Ascending aorta (tissue), 2 donors: ENCODE measurements at regions not wholly inside any gene's neighbourhood (a gene's known extent, or its start where the extent isn't known, plus 50 kb on each side); places are given as distances from the start of the nearest gene placed in this dataset.

Source experiments
- DNase-seq, 2 donors: peaks; one replicate each; pipeline ENCODE4 v3.0.0-alpha.2; 2019; ENCODE audit warnings: low spot score in 2 of 2
- H3K27ac ChIP-seq, 2 donors: fragments of 200-600 bp; sonication (generic); one replicate each; pipeline ENCODE4 v1.5.1; 2016 to 2017; ENCODE audit warnings: mild to moderate bottlenecking in 1 of 2
- H3K27me3 ChIP-seq: fragments of 200-600 bp; sonication (generic); one replicate; pipeline ENCODE4 v1.5.1; 2017
- H3K36me3 ChIP-seq, 2 donors: fragments of 200-600 bp; sonication (generic); one replicate each; pipeline ENCODE4 v1.5.1; 2016
- H3K4me1 ChIP-seq, 2 donors: fragments of 200-600 bp; sonication (generic); one replicate each; pipeline ENCODE4 v1.5.1; 2016 to 2017; ENCODE audit warnings: mild to moderate bottlenecking in 1 of 2
- H3K4me3 ChIP-seq, 2 donors: fragments of 200-600 bp; sonication (generic); one replicate each; pipeline ENCODE4 v1.5.1; 2016 to 2017; ENCODE audit warnings: mild to moderate bottlenecking in 1 of 2
- H3K9me3 ChIP-seq, 2 donors: fragments of 200-600 bp; sonication (generic); one replicate each; pipeline ENCODE4 v1.5.1; 2016
- intact Hi-C: fragments of 100-400 bp; cut with DNase I; formaldehyde crosslinking; loops from one replicate; pipeline ENCODE4 v1.15.1; 2023
- TF ChIP-seq, protein P1 (sequence below), 3 experiments: fragments of 200-600 bp in 2 of 3; fragments of 450-650 bp in 1 of 3; sonication (generic) in 2 of 3; IDR thresholded peaks; one replicate each; pipeline ENCODE4 v1.5.1; 2016 to 2019; ENCODE audit warnings: antibody characterized with exemption in 3 of 3, mild to moderate bottlenecking in 1 of 3, moderate library complexity in 1 of 3

DNA sequence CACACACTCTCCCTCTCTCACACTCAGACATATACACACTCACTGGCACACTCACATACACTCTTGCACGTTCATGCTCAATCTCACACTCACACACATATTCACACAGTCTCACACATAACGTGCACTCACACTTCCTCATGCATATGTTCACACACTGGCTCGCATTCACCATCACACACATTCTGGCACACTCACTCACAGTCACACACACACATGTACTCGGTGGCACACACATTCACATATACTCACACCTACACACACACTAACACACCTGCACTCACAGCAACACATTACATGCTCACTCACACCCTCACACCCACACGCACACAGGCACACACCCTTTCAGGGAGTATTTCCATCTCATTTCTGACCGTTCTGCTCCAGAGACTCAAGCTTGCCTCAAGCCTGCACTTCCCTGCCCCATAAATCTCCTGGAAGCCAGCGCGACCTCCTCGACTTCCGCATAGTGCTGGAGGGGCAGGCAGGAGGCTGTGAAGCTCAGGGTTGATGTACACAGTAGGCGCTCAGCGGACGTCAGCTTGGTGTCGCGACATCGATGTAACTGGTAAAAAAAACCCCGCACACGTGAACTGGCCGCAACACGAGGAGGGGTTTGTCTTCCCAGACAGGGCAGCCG, 66.7 kb upstream of the FOXF1 start:
- H3K27me3 ChIP-seq = no peaks in the 10 kb centered on the region
- DNase-seq = no peak
- TF ChIP-seq, protein P1, sequence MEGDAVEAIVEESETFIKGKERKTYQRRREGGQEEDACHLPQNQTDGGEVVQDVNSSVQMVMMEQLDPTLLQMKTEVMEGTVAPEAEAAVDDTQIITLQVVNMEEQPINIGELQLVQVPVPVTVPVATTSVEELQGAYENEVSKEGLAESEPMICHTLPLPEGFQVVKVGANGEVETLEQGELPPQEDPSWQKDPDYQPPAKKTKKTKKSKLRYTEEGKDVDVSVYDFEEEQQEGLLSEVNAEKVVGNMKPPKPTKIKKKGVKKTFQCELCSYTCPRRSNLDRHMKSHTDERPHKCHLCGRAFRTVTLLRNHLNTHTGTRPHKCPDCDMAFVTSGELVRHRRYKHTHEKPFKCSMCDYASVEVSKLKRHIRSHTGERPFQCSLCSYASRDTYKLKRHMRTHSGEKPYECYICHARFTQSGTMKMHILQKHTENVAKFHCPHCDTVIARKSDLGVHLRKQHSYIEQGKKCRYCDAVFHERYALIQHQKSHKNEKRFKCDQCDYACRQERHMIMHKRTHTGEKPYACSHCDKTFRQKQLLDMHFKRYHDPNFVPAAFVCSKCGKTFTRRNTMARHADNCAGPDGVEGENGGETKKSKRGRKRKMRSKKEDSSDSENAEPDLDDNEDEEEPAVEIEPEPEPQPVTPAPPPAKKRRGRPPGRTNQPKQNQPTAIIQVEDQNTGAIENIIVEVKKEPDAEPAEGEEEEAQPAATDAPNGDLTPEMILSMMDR (IDR thresholded peaks at IDR 0.05) = no peak
- H3K4me1 ChIP-seq = no peaks in the 10 kb centered on the region
- H3K9me3 ChIP-seq = no peaks in the 10 kb centered on the region
- H3K4me3 ChIP-seq = no peak overlapping the region
- H3K27ac ChIP-seq = no peak overlapping the region
- intact Hi-C loops = no loop called here
- no peaks in the 10 kb centered on the region for H3K36me3 ChIP-seq

DNA sequence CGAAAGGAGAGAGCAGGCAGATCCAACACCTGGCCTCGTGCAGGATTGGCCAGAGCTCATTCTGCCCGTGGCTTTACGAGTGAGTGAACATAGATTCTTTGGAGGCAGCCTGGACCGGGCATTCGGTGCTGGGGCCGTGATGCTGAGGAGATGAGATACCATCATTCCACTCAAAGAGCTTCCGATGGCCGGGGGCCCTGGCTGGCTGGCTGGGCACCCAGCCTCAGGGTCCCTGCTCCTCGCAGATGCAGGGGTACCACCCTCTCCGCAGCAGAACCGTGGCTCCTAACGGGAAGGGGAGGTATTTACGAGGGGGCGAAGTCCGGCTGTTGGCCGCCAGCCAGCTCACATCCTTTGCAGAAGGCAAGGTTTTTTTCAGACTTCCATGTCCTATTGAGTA, 66.1 kb upstream of the FOXF1 start:
- no peak overlapping the region for H3K4me3 ChIP-seq
- H3K9me3 ChIP-seq = no peaks in the 10 kb centered on the region
- no peaks in the 10 kb centered on the region for H3K36me3 ChIP-seq
- no peak overlapping the region for H3K27ac ChIP-seq
- H3K4me1 ChIP-seq = no peaks in the 10 kb centered on the region
- TF ChIP-seq, protein P1 (IDR thresholded peaks at IDR 0.05) = no peak
- no peaks in the 10 kb centered on the region for H3K27me3 ChIP-seq
- intact Hi-C loops = no loop called here
- DNase-seq = no peak

DNA sequence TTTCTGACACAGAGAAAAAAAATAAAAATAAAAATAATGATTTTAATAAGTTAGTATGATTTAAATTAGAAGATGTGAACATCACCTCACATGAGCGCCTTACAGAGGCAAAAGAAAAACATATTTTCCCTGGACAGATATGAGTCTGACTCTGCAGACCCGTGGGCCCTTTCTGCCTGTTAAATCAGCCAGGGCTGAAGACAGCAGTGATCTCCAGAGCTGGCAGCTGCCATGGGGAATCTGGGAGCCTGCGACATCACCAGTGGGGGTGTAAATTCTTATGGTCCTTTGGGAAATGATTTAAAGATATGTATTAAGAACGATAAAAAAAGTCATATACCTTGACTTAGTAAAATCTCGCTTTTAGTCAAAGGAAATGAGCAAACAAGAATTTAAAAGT, 65.7 kb upstream of the FOXF1 start:
- no peaks in the 10 kb centered on the region for H3K4me1 ChIP-seq
- H3K4me3 ChIP-seq = no peak overlapping the region
- H3K27ac ChIP-seq = no peak overlapping the region
- no peaks in the 10 kb centered on the region for H3K9me3 ChIP-seq
- H3K36me3 ChIP-seq = no peaks in the 10 kb centered on the region
- TF ChIP-seq, protein P1 (IDR thresholded peaks at IDR 0.05) = no peak
- no peak for DNase-seq
- intact Hi-C loops = no loop called here
- no peaks in the 10 kb centered on the region for H3K27me3 ChIP-seq

DNA sequence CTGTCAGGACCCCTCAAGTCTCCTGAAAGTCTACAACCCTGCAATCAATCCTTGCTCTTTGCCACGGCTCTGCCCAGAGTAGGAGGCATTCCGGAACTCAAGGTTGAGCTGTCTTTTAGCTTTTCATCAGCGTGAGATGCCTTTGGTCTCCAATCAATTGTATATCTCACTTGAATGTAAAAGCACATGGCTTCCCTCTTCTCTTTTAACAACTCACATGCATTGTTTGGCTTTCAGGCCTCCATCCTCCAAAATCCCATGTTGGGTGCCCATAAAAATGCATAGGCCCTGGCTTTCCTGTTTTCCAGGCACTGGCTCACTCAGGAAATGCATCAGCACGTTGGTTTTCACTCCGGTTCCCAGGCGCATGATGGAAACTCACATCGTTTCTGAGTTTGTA, 64.0 kb upstream of the FOXF1 start:
- Histone ChIP-seq H3K27ac (no peak overlapping the region), H3K36me3 (no peaks in the 10 kb centered on the region)

DNA sequence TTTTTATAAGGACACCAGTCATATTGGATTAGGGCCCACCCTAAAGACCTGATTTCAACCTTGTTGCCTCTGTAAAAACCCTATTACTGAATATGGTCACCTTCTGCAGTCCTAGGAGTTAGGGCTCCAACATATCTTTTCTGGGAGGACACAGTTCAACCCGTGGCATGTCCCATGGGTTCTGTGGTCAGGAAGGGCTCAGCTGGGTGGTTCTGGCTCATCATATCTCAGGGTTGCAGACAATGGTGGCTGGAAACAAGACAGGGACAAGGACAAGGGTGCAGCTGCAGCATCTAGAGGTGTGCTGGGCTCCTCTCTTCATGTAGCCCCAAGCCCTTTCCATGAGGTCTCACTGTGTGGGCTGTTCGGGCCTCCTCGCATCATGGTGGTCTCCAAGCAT, 63.1 kb upstream of the FOXF1 start:
- TF ChIP-seq, protein P1 (IDR thresholded peaks at IDR 0.05) = no peak
- Histone ChIP-seq H3K9me3 (no peaks in the 10 kb centered on the region), H3K4me1 (no peaks in the 10 kb centered on the region), H3K4me3 (no peak overlapping the region), H3K27ac (no peak overlapping the region), H3K36me3 (no peaks in the 10 kb centered on the region), H3K27me3 (no peaks in the 10 kb centered on the region)
- intact Hi-C loops = no loop called here
- no peak for DNase-seq

More for the DNA sequence above, 64.0 kb upstream of the FOXF1 start:
- H3K4me1 ChIP-seq = no peaks in the 10 kb centered on the region
- H3K4me3 ChIP-seq = no peak overlapping the region
- TF ChIP-seq, protein P1 (IDR thresholded peaks at IDR 0.05) = no peak
- H3K27me3 ChIP-seq = no peaks in the 10 kb centered on the region
- no peaks in the 10 kb centered on the region for H3K9me3 ChIP-seq
- no peak for DNase-seq
- intact Hi-C loops = no loop called here
